ENCODE measurements at regions not wholly inside any gene's neighbourhood (a gene's known extent, or its start where the extent isn't known, plus 50 kb on each side); places are given as distances from the start of the nearest gene placed in this dataset.
A peak's percentile ranks its signal among the peaks of the same experiment; 100 is the strongest.
"Not testable (repeated sequence)": the region's sequence is repeated elsewhere in the genome, so short reads cannot be mapped to it uniquely, and the experiment has no call there.

- intact Hi-C loops (cut with micrococcal nuclease): no loop called here
- CTCF ChIA-PET: no interaction called here
- POLR2A ChIA-PET: no interaction called here
- H3K4me3 Mint-ChIP-seq: no peak overlapping the region
- no peak for DNase-seq
- H3K4me1 Mint-ChIP-seq (ENCODE audit: low read depth): no peaks in the 10 kb centered on the region
- no peak for TF ChIP-seq CTCF (IDR thresholded peaks at IDR 0.05)
- no peaks in the 10 kb centered on the region for H3K9me3 Mint-ChIP-seq
- H3K27ac Mint-ChIP-seq: no peak overlapping the region
- ATAC-seq: no peak
- no peaks in the 10 kb centered on the region for H3K36me3 Mint-ChIP-seq (ENCODE audit: low read depth)
- H3K27me3 Mint-ChIP-seq: no peaks in the 10 kb centered on the region
Observed at GRCh38 chrY:21600170-21600569, 65.5 kb downstream of the RBMY1A1 start.

DNA sequence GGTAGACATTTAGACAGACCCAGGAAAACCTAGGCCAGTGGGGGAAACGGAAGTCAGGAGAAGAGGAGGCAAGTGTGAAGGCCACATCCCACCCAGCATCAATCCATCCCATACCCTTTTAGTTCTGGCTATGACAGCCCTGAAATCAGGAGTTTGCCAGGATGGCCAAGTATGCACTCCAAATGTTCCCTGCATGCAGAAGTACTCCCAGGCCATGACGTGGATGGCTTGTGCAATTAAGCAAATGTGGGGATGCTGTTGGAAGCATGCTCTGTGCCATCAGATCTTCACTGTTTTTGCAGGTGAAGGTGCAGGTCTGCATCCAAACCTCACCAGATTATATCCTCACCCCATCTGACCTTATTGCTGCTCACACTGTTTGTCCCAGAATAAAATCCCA is 66.8 kb downstream of the RBMY1A1 start:
- POLR2A ChIA-PET: no interaction called here

GRCh38 chrY:21602590-21602989 is 67.9 kb downstream of the RBMY1A1 start:
- Mint-ChIP-seq H3K27ac (no peak overlapping the region), H3K9me3 (no peaks in the 10 kb centered on the region), H3K4me1 (ENCODE audit: low read depth) (no peaks in the 10 kb centered on the region), H3K36me3 (ENCODE audit: low read depth) (no peaks in the 10 kb centered on the region), H3K4me3 (no peak overlapping the region), H3K27me3 (no peaks in the 10 kb centered on the region)
- ATAC-seq (no peak), DNase-seq (no peak)
- intact Hi-C loops (cut with micrococcal nuclease): no loop called here
- ChIA-PET POLR2A (no interaction called here), CTCF (no interaction called here)
- no peak for TF ChIP-seq CTCF (IDR thresholded peaks at IDR 0.05)

More for the DNA sequence above, 66.8 kb downstream of the RBMY1A1 start:
- no peak for TF ChIP-seq CTCF (IDR thresholded peaks at IDR 0.05)
- H3K27me3 Mint-ChIP-seq: no peaks in the 10 kb centered on the region
- no peaks in the 10 kb centered on the region for H3K36me3 Mint-ChIP-seq (ENCODE audit: low read depth)
- no peak for DNase-seq
- H3K27ac Mint-ChIP-seq: no peak overlapping the region
- intact Hi-C loops (cut with micrococcal nuclease): no loop called here
- no peak for ATAC-seq
- no peak overlapping the region for H3K4me3 Mint-ChIP-seq
- no peaks in the 10 kb centered on the region for H3K4me1 Mint-ChIP-seq (ENCODE audit: low read depth)
- CTCF ChIA-PET: no interaction called here
- H3K9me3 Mint-ChIP-seq: no peaks in the 10 kb centered on the region

DNA sequence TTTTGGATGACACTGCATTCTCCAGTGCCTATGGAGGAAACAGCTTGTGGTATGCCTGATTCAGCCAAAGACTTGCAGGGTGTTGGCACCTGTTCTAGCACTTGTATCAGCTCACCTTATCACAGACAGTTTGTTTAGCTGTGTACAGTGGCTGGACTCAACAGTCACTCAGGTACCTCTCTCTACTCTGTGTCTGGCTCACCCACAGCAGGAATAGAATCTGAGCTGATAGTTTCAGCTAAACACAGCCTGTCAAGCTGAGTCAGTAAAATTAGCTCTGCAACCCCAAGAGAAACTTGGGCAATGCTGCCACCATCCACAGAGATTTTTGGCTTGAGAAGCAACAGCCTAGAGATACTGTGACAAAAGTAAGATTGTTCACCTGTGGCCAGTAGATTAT is 101.5 kb downstream of the RBMY1A1 start:
- ChIA-PET POLR2A (no interaction called here), CTCF (no interaction called here)
- TF ChIP-seq CTCF (IDR thresholded peaks at IDR 0.05): no peak
- no peaks in the 10 kb centered on the region for H3K36me3 Mint-ChIP-seq (ENCODE audit: low read depth)
- no peak for ATAC-seq
- H3K27me3 Mint-ChIP-seq: peaks cover 2% of the 10 kb centered on the region
- intact Hi-C loops (cut with micrococcal nuclease): no loop called here
- H3K9me3 Mint-ChIP-seq: no peaks in the 10 kb centered on the region
- H3K4me1 Mint-ChIP-seq (ENCODE audit: low read depth): no peaks in the 10 kb centered on the region
- H3K27ac Mint-ChIP-seq: no peak overlapping the region
- no peak for DNase-seq
- H3K4me3 Mint-ChIP-seq: no peak overlapping the region

GRCh38 chrY:21650496-21650895 is 115.8 kb downstream of the RBMY1A1 start:
- CTCF ChIA-PET: no interaction called here
- no peak for DNase-seq

GRCh38 chrY:21659057-21659456 is 124.4 kb downstream of the RBMY1A1 start:
- POLR2A ChIA-PET; H3K36me3 Mint-ChIP-seq (ENCODE audit: low read depth); H3K27ac Mint-ChIP-seq; H3K4me1 Mint-ChIP-seq (ENCODE audit: low read depth); H3K27me3 Mint-ChIP-seq; ATAC-seq; DNase-seq; H3K4me3 Mint-ChIP-seq; CTCF ChIA-PET; H3K9me3 Mint-ChIP-seq; intact Hi-C loops (cut with micrococcal nuclease): not testable (repeated sequence)

More at GRCh38 chrY:21650496-21650895, 115.8 kb downstream of the RBMY1A1 start:
- H3K27me3 Mint-ChIP-seq: no peaks in the 10 kb centered on the region
- POLR2A ChIA-PET: no interaction called here
- no peak for TF ChIP-seq CTCF (IDR thresholded peaks at IDR 0.05)
- no peak for ATAC-seq
- H3K9me3 Mint-ChIP-seq: no peaks in the 10 kb centered on the region
- H3K4me1 Mint-ChIP-seq (ENCODE audit: low read depth): no peaks in the 10 kb centered on the region
- no peaks in the 10 kb centered on the region for H3K36me3 Mint-ChIP-seq (ENCODE audit: low read depth)
- H3K27ac Mint-ChIP-seq: no peak overlapping the region
- intact Hi-C loops (cut with micrococcal nuclease): no loop called here
- H3K4me3 Mint-ChIP-seq: no peak overlapping the region

DNA sequence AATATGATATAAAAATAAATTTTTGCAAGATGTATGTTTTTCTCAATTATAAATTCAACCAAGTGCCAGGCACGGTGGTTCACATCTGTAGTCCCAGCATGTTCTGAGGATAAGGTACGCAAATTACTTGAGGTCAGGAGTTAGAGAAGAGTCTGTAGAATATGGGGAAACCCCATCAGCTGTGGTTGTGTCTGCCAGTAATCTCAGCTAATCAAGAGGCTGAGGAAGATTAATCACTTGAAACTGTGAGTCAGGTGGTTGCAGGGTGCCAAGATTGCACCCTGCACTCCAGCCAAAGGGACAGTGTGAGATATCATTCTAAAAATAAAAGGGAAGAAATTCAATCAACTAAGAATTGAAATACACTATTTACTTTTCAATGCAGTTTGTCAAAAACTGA is 144.9 kb downstream of the RBMY1A1 start:
- H3K27ac Mint-ChIP-seq; intact Hi-C loops (cut with micrococcal nuclease); H3K27me3 Mint-ChIP-seq; CTCF ChIA-PET; H3K4me3 Mint-ChIP-seq; H3K36me3 Mint-ChIP-seq (ENCODE audit: low read depth); POLR2A ChIA-PET; H3K9me3 Mint-ChIP-seq; H3K4me1 Mint-ChIP-seq (ENCODE audit: low read depth): not testable (repeated sequence)
- DNase-seq: peak; percentile 3
- peak; percentile 61 for ATAC-seq

- H3K9me3 Mint-ChIP-seq; POLR2A ChIA-PET; H3K27me3 Mint-ChIP-seq; DNase-seq; H3K4me3 Mint-ChIP-seq; ATAC-seq; CTCF ChIA-PET; H3K27ac Mint-ChIP-seq; H3K36me3 Mint-ChIP-seq (ENCODE audit: low read depth); intact Hi-C loops (cut with micrococcal nuclease); H3K4me1 Mint-ChIP-seq (ENCODE audit: low read depth): not testable (repeated sequence)
Observed at GRCh38 chrY:21686369-21686768, 151.7 kb downstream of the RBMY1A1 start.
